HT1080 (cell line): ENCODE measurements at regions not wholly inside any gene's neighbourhood (a gene's known extent, or its start where the extent isn't known, plus 50 kb on each side); places are given as distances from the start of the nearest gene placed in this dataset. TPM values are rescaled to one million over a fixed set of nuclear protein-coding genes. Genes with fewer than 3 reads are reported as not detected.
"Not testable (repeated sequence)": the region's sequence is repeated elsewhere in the genome, so short reads cannot be mapped to it uniquely, and the experiment has no call there.

Experiments
- DNase-seq: peaks from one replicate; pipeline ENCODE4 v3.0.0-alpha.2; 2015; ENCODE audit warnings: low read depth
- small RNA-seq: library from RNA; depleted of rRNA; stranded (forward); fragments of <200 nt; gene quantifications from one replicate; pipeline ENCODE3, GENCODE V24; 2014

- not testable (repeated sequence) for DNase-seq
Measured at GRCh38 chr16:31745098-31745497, 128.5 kb upstream of the ZNF267 start.

GRCh38 chr16:31745900-31746299 is 127.7 kb upstream of the ZNF267 start:
- DNase-seq, result no peak

DNA sequence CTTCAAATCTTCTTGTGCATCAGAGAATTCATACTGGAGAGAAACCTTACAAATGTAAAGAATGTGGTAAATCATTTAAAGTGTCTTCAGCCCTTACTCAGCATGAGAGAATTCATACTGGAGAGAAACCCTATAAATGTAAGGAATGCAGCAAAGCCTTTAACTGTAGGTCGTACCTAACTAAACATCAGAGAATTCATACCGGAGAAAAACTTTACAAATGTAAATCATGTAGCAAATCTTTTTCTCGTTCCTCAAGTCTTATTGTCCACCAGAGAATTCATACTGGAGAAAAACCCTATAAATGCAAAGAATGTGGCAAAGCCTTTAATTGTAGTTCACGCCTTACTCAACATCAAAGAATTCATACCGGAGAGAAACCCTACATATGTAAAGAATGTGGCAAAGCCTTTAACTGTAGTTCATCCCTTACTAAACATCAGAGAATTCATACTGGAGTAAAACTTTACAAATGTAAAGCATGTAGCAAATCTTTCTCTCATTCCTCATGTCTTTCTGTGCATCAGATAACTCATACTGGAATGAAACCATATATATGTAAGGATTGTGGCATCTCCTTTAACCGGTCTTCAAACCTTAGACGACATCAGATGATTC is 118.5 kb upstream of the ZNF267 start:
- no peak for DNase-seq

GRCh38 chr16:31764103-31764502 is 109.5 kb upstream of the ZNF267 start:
- no peak for DNase-seq

- no peak for DNase-seq
Measured at GRCh38 chr16:31767267-31767666, 106.3 kb upstream of the ZNF267 start.

DNA sequence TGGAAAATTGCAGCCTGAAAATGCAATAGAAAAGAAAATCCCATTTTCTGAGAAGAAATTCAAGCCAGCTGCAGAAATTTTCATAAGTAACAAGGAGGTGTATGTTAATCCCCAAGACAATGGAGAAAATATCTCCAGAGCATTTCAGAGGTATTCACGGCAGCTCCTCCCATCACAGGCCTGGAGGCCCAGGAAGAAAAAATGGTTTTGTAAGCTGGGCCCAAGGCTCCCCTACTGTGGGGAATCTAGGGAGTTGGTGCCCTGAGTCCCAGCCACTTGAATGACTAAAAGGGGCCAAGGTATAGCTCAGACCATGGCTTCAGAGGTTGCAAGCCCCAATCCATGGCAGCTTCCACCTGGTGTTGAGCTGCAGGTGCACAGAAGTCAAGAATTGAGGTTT is 93.3 kb upstream of the ZNF267 start:
- no peak for DNase-seq

- DNase-seq, result no peak
Measured at GRCh38 chr16:31785126-31785525, 88.5 kb upstream of the ZNF267 start.

- DNase-seq, result no peak
Measured at GRCh38 chr16:31807086-31807485, 66.5 kb upstream of the ZNF267 start.

GRCh38 chr16:31810863-31811262 is 62.7 kb upstream of the ZNF267 start:
- DNase-seq, result no peak

DNA sequence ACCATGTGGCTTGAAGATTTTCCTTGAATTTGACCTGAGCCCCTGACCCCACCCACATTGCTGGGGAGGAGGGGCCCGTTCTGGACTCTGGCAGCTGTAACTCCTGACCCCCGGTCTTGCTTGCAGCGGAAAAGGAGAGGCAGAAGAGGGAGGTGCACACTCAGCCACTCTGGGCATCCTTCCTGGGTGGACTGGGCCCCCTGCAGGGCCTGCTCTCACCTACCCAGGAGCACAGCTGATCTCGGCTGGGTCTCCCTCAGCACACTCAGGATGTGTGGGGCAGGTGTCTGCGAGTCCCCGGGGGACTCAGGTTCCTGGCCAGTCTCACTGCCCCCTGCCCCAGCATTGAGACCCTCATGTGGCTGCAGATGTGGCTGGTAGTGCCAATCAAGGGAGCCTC is 57.5 kb upstream of the ZNF267 start:
- not testable (repeated sequence) for DNase-seq

DNA sequence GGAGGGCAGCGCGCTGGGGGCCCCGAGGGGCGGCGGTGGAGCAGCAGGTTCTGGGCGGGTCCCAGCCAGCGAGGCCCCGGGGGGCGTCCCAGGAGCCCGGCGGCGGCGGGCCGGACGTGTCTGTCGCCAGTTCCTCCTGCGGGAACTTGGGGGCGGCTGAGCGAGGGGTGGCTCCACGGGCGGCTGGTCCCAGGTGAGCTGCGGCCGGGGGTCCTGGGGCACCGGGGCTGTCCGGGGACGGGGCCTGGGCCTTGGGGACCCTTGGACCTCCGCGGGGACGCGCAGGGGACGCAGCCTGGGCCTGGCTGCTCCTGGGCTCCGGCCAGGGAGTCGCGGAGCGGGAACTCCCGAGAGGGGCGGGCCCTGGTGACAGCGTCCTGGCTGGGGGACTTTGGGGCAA is 54.2 kb upstream of the ZNF267 start:
- DNase-seq, result no peak

DNA sequence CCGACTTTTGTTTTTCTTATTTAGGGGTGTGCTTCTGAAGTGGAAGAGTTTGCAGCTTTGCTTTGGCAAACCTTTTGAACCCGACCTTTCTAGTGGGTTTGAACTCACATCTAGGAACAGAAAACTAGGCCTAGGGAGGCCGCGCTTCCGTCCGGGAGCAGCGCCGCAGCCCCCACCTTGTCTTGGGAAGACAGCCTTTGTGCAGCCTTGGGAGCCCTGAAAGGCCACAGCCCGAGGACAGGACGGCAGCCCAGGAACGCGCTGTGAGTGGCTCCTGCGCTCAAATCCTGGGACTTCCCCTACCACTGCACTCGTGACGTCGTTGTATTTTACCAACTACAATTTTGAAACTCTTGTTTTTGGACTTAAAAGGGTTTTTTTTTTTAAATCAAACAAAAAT is 53.7 kb upstream of the ZNF267 start:
- DNase-seq, result no peak

Small RNA genes lying in the stretch of these regions (small RNA-seq; reads per million reads assigned to genes)
- gene AC074050.1, result not detected
